GM19043 (cell line): ENCODE measurements at regions not wholly inside any gene's neighbourhood (a gene's known extent, or its start where the extent isn't known, plus 50 kb on each side); places are given as distances from the start of the nearest gene placed in this dataset.
"Not testable (repeated sequence)": the region's sequence is repeated elsewhere in the genome, so short reads cannot be mapped to it uniquely, and the experiment has no call there.

Experiments
- ATAC-seq: cut with Tn5 transposase; IDR thresholded peaks from one replicate; pipeline ENCODE4 v1.9.1; 2021; ENCODE audit warnings: low read depth; ENCODE audit not compliant: unreplicated experiment

GRCh38 chr4:141340458-141340857 lies 119.8 kb downstream of the ZNF330 start:
- no peak for ATAC-seq

GRCh38 chr4:141346144-141346543 lies 125.4 kb downstream of the ZNF330 start:
- ATAC-seq, result no peak

GRCh38 chr4:141347684-141348083 lies 127.0 kb downstream of the ZNF330 start:
- no peak for ATAC-seq

- ATAC-seq, result no peak
Observed at GRCh38 chr4:141348125-141348524, 127.4 kb downstream of the ZNF330 start.

- ATAC-seq, result no peak
Observed at GRCh38 chr4:141348573-141348972, 127.9 kb downstream of the ZNF330 start.

- ATAC-seq, result no peak
Observed at GRCh38 chr4:141349236-141349635, 128.5 kb downstream of the ZNF330 start.

- no peak for ATAC-seq
Observed at GRCh38 chr4:141350122-141350905, 129.6 kb downstream of the ZNF330 start.

GRCh38 chr4:141352331-141352730 lies 131.6 kb downstream of the ZNF330 start:
- no peak for ATAC-seq

- no peak for ATAC-seq
Observed at GRCh38 chr4:141352909-141353525, 132.3 kb downstream of the ZNF330 start.

- no peak for ATAC-seq
Observed at GRCh38 chr4:141356321-141356962, 135.7 kb downstream of the ZNF330 start.

- ATAC-seq, result no peak
Observed at GRCh38 chr4:141356963-141357335, 136.3 kb downstream of the ZNF330 start.

- not testable (repeated sequence) for ATAC-seq
Observed at GRCh38 chr4:141368241-141368640, 147.5 kb downstream of the ZNF330 start.

GRCh38 chr4:141371206-141371605 lies 150.5 kb downstream of the ZNF330 start:
- ATAC-seq, result no peak

GRCh38 chr4:141375855-141376254 lies 155.2 kb downstream of the ZNF330 start:
- no peak for ATAC-seq

GRCh38 chr4:141376769-141377168 lies 156.1 kb downstream of the ZNF330 start:
- no peak for ATAC-seq

- no peak for ATAC-seq
Observed at GRCh38 chr4:141387299-141387698, 166.6 kb downstream of the ZNF330 start.

GRCh38 chr4:141388481-141388880 lies 167.8 kb downstream of the ZNF330 start:
- no peak for ATAC-seq

- no peak for ATAC-seq
Observed at GRCh38 chr4:141389649-141390048, 169.0 kb downstream of the ZNF330 start.

- no peak for ATAC-seq
Observed at GRCh38 chr4:141390571-141390970, 169.9 kb downstream of the ZNF330 start.

- ATAC-seq, result no peak
Observed at GRCh38 chr4:141391293-141391692, 170.6 kb downstream of the ZNF330 start.

- no peak for ATAC-seq
Observed at GRCh38 chr4:141391771-141392170, 171.1 kb downstream of the ZNF330 start.
